GM19372 (cell line): ENCODE measurements at regions not wholly inside any gene's neighbourhood (a gene's known extent, or its start where the extent isn't known, plus 50 kb on each side); places are given as distances from the start of the nearest gene placed in this dataset.
"Not testable (repeated sequence)": the region's sequence is repeated elsewhere in the genome, so short reads cannot be mapped to it uniquely, and the experiment has no call there.

Experiments
- ATAC-seq: cut with Tn5 transposase; IDR thresholded peaks from one replicate; pipeline ENCODE4 v1.9.1; 2021; ENCODE audit warnings: mild to moderate bottlenecking, low read depth, moderate library complexity; ENCODE audit not compliant: unreplicated experiment

DNA sequence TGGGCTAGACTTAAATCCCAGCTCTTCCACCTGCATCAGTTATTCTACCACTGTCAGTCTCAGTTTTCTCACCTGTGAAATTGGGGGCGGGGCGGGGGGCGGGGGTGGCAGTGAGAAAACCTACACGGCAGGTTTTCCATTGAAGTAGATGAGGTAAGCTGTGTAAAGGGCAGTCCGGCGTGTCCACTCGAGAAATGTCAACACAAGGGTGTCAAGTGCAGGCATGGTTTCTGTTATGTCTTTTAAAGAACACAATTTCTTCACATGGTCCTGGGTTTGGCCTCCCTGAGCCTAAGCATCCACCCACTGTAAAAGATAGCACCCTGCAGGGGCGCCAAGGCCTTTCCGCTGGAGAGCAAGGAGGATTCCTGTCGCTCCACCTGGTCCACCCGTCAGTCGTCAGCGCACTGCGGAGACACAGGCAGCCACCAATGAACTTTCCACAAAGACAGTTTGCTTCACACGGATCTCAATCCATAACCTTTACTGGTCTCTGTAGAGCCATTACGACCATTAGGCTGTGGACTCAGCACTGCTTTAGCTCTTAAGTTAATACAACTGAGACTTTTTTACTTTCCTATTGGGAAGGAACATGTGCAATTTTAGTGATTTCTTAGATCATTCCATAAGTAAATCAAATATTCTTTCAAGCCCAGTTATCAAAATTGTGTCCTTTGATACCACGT, 99.5 kb upstream of the FOXB1 start:
- no peak for ATAC-seq

DNA sequence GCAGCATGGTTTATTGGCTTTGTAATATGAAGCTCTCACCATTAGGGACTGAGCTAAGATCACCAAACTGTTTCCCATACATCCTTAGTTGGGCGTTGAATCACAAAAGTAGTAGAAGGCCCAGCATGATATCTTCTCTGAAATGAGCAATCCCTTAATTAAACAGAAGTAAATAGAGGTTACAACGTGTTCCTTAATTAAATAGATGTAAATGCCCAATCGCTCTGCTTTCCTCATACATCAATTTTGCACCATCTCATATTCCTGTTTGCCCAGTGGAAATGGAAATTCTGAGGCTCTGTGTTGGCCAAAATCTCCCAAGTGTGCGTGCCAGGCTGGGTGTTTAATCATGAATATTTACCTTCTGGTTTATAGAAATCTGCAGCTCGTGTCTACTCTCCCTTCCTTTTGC, 107.4 kb upstream of the FOXB1 start:
- no peak for ATAC-seq

- no peak for ATAC-seq
These were observed 109.3 kb upstream of the FOXB1 start for GRCh38 chr15:59894835-59895234.

GRCh38 chr15:59892985-59893384, 111.1 kb upstream of the FOXB1 start:
- ATAC-seq = no peak

GRCh38 chr15:59887870-59888269, 116.2 kb upstream of the FOXB1 start:
- ATAC-seq = not testable (repeated sequence)

- ATAC-seq = no peak
These were observed 116.9 kb upstream of the FOXB1 start for GRCh38 chr15:59887211-59887610.

GRCh38 chr15:59886441-59886840, 117.7 kb upstream of the FOXB1 start:
- ATAC-seq = no peak

DNA sequence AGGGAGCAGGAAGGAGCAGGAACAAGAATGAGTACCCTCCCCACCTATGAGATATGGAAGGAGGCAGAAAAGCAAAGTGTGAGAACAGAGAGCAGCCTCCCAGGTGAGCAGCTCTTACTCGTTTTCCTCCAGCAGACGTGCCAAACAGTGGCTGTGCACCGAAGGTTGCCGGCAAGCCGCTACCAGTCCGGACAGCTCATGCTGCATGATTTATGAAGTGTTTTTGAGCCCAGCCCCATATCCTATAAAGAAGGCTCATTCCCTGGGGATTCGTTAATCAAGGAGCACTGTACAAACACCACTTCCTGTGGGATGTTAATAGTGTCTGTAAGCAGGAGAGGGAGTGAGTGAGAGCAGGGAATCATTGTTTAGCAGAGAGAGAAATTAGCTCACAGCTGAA, 118.3 kb upstream of the FOXB1 start:
- no peak for ATAC-seq

GRCh38 chr15:59879506-59880265, 124.4 kb upstream of the FOXB1 start:
- ATAC-seq = no peak

- no peak for ATAC-seq
These were observed 128.0 kb upstream of the FOXB1 start for GRCh38 chr15:59876140-59876539.

DNA sequence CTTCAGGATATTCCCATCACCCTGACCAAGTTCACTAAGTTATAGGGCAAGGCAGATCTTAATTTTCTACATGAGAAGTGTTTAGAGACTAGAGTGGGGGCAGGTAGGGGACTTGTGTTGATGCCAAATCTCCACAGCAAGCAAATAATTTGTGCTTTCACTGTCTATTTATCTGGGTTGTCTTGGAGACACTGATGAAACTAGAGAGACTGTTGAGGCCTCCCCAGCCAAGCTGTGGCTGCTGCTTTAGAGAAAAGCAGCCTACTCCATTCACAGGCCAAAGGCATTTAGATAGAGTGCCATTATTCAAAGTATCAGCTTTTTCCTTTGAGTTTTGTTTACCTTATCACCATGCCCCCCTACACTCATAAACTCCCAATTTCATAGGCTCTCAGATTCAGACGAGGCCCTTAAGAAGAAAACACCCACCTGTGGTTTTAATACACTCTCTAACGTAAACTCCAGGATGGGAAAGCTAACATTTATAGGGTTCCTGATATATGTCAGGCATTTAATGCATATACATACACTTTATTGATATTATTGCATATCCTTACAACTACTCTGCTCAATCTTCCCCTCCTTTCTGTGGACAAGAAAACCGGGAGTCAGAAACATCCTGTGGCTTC, 130.4 kb upstream of the FOXB1 start:
- no peak for ATAC-seq

GRCh38 chr15:59867086-59867855, 136.8 kb upstream of the FOXB1 start:
- no peak for ATAC-seq

DNA sequence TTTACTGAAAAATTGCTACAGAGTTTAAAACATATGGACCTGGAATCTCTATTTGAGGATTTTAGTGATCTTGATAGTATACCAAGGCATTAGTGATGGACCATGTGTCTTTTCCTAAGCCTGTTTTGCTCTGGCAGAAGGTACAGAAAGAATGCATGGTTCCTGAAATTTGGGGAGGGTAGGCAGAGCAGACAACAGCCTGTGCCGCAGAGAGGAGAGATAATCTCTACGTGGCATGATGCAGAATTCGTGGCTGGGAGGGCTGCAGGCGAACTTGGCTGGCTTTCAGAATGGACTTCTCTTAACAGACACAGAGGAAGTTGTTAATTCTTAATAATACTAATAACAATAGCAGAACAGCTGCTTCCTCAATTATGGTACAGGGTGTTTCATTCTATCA, 137.5 kb upstream of the FOXB1 start:
- no peak for ATAC-seq

DNA sequence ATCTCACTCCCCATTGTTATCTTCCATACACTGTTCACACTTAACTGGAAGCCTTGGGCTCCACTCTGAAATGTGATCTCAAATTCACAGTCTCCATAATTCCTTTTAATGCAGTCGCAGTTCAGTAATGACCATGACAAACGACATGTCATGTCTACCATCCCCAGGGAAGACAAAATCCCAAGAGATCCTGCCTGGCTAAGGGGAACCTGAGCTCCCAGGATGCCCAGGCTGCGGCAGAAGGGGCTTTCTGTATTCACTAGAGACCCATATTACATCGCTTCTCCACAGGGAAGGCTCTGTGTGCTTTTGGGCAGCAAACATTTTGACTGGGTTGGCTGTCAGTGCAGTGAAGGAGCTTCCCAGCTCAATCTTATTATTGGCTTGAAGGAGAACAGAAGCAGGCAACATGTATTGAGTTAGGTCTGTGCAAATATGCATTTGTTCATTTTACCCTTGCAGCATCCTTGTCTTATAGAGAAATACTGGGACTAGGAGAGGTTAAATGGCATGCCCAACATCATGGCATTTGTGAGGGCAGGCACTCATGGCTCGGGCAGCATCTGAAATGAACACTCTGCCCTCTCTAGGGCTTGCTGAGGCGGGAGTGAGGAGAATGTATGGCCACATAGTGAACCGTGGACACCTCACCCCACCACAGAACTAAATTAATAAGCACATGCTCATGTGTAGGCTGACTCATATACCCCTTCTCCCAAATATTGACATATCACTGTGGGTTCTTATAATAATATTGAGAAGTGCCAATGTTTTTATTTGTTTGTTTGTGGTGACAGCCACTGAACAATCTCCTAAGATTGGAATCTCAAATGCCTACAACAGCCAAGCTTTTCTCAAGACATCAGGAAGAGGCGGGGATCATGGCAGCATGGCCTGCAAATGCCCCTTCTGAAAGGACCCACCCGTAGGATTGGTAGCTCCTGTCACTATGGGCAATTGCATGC, 141.6 kb upstream of the FOXB1 start:
- no peak for ATAC-seq

GRCh38 chr15:59847968-59848367, 156.1 kb upstream of the FOXB1 start:
- no peak for ATAC-seq

DNA sequence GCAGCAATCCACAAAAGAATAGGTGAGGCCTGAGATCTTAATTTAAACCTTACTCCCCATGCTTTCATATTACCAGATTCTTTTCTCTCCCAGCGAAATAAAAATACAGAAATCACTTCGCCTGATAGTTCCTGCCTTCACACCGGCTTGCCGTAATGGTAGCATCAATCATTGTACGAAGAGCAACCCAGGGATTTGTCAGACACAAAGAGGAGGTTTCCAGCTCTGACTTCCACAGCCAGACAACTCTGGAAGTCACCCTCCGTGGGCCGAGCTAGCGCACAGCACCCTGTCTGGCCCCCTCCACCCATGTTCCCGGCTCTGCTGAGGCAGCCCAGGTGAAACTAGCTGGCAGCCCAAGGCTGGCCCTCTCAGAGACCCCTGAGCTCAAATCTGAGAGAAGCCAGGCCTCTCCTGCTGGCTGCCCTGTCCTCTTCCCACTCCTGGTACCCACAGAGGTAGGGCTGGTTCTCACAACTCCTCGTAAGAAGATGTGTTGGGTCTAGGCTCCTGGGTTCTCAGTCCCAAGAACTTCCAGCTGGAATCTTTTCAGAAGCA, 156.9 kb upstream of the BNIP2 start:
- no peak for ATAC-seq

- no peak for ATAC-seq
These were observed 154.5 kb upstream of the BNIP2 start for GRCh38 chr15:59843609-59844008.

- ATAC-seq = no peak
These were observed 151.9 kb upstream of the BNIP2 start for GRCh38 chr15:59841036-59841435.

- ATAC-seq = no peak
These were observed 150.8 kb upstream of the BNIP2 start for GRCh38 chr15:59839906-59840305.

- ATAC-seq = no peak
These were observed 149.8 kb upstream of the BNIP2 start for GRCh38 chr15:59838900-59839299.
